22Rv1 (cell line): ENCODE measurements at regions not wholly inside any gene's neighbourhood (a gene's known extent, or its start where the extent isn't known, plus 50 kb on each side); places are given as distances from the start of the nearest gene placed in this dataset.

Experiments
- H3K27ac ChIP-seq: fragments of 450-650 bp; 2 replicates; pipeline ENCODE4 v1.5.1; 2017
- ZFX ChIP-seq: fragments of 450-650 bp; IDR thresholded peaks from 2 replicates; pipeline ENCODE4 v1.6.1; 2017; ENCODE audit warnings: antibody characterized with exemption, borderline replicate concordance
- TF ChIP-seq, protein P1 (sequence below): fragments of 450-650 bp; IDR thresholded peaks from 2 replicates; pipeline ENCODE4 v1.5.1; 2017; ENCODE audit warnings: mild to moderate bottlenecking

- H3K27ac ChIP-seq, result no peak overlapping the region
- TF ChIP-seq ZFX, result no peak
- TF ChIP-seq, protein P1, sequence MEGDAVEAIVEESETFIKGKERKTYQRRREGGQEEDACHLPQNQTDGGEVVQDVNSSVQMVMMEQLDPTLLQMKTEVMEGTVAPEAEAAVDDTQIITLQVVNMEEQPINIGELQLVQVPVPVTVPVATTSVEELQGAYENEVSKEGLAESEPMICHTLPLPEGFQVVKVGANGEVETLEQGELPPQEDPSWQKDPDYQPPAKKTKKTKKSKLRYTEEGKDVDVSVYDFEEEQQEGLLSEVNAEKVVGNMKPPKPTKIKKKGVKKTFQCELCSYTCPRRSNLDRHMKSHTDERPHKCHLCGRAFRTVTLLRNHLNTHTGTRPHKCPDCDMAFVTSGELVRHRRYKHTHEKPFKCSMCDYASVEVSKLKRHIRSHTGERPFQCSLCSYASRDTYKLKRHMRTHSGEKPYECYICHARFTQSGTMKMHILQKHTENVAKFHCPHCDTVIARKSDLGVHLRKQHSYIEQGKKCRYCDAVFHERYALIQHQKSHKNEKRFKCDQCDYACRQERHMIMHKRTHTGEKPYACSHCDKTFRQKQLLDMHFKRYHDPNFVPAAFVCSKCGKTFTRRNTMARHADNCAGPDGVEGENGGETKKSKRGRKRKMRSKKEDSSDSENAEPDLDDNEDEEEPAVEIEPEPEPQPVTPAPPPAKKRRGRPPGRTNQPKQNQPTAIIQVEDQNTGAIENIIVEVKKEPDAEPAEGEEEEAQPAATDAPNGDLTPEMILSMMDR, result no peak
Observed at GRCh38 chr2:66701251-66701650, 266.3 kb downstream of the MEIS1 start.

DNA sequence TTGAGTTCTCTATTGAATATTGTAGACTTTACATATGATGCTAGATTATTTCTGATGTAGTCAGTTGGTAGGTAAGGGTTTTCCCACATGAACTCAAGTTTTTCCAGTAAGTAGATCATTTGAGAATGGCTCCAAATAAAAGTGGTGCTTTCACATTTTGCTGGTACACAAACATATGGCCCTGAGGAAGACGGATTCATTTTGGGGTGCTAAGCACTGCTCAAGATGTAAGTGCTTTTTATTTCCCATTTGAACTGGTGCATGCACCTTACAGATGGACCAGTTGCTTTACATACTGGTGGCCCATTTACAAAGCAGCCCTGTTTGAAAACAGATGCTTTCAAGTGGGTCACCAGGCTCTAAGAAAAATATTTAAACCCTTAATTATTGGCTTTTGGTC lies 266.7 kb downstream of the MEIS1 start:
- no peak overlapping the region for H3K27ac ChIP-seq
- TF ChIP-seq, protein P1, result no peak
- no peak for TF ChIP-seq ZFX

DNA sequence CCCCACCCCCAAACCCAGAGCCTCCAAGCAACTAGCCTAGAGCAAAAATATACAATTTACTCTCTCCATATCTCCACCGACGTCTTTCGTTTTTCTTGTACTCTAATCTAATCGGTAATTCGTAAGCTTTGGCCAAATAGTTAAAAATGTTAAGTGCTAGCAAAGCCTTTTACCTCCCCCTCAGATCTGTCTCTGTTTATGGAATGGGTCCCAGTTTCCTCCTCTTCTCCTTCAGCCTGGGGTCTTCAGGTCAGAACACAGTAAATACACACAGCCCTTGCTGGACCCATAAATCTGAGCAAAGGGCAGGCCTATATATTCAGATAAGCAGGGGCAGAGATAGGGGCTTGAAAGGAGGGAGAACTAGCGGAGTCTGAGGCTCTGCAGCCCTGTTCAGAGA lies 267.4 kb downstream of the MEIS1 start:
- no peak overlapping the region for H3K27ac ChIP-seq
- TF ChIP-seq, protein P1, result no peak
- TF ChIP-seq ZFX, result no peak

DNA sequence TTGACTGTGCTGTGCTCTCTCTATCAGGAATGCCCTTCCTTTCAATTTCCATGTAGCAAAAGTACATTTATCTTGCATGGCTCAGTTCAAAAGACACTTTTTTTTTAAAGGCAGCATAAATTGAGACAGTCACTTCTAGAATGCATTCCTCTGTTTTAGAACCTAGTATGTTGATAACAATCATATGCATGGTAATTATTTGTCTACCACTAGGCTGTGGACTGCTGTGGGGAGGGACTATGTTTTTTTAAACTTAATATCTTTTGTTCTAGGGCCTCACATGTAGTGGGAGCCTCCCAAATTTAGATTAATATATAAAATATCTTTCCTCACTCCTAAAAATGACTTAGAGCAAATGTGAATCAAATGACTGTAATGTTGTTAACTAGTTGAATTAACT lies 269.9 kb downstream of the MEIS1 start:
- no peak overlapping the region for H3K27ac ChIP-seq
- no peak for TF ChIP-seq ZFX

GRCh38 chr2:66714610-66715009 lies 279.7 kb downstream of the MEIS1 start:
- no peak overlapping the region for H3K27ac ChIP-seq
- TF ChIP-seq, protein P1, result no peak
- no peak for TF ChIP-seq ZFX

DNA sequence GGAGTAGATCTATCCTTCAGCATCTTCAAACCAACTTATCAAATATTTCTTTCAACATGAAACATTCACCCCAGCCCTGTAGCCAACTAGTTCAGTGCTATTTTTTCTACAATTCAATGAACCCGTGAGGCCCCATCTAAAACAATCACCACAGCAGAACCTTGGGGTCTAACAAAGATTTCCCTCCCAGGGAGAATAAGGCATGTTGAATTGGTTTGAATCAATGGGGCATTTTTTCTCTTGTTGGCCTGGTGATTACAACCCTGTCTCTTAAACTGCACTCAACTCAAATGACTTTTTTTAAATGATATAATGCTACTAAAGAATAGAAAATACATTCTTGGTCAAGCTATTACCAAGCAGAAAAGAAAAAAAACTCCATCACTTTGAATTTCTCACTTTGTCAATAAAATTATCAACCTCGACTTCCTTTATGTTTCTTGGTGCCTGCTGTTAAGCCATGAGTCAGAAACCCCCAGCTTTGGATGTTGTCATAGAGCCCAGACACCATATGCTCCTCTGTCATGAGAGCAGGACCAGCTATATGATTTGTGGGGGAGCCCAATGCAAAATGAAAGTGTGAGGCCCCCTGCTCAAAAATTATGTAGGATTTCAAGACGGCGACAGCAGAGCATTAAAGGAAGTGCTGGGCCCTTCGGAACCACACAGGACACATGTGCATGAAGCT lies 282.4 kb downstream of the MEIS1 start:
- TF ChIP-seq, protein P1, result no peak
- TF ChIP-seq ZFX, result no peak

GRCh38 chr2:66717973-66718372 lies 283.0 kb downstream of the MEIS1 start:
- no peak for TF ChIP-seq ZFX
- TF ChIP-seq, protein P1, result no peak
- no peak overlapping the region for H3K27ac ChIP-seq

More for the DNA sequence above, 282.4 kb downstream of the MEIS1 start:
- no peak overlapping the region for H3K27ac ChIP-seq

- no peak overlapping the region for H3K27ac ChIP-seq
- no peak for TF ChIP-seq ZFX
- TF ChIP-seq, protein P1, result no peak
Observed at GRCh38 chr2:66721776-66722175, 286.9 kb downstream of the MEIS1 start.
